NCI-H526 (cell line): ENCODE measurements at regions not wholly inside any gene's neighbourhood (a gene's known extent, or its start where the extent isn't known, plus 50 kb on each side); places are given as distances from the start of the nearest gene placed in this dataset.

ENCODE experiments used
- DNase-seq, 2 experiments: peaks; one replicate each; lab custom pipeline; 2025; lab: John Stamatoyannopoulos, UW

DNA sequence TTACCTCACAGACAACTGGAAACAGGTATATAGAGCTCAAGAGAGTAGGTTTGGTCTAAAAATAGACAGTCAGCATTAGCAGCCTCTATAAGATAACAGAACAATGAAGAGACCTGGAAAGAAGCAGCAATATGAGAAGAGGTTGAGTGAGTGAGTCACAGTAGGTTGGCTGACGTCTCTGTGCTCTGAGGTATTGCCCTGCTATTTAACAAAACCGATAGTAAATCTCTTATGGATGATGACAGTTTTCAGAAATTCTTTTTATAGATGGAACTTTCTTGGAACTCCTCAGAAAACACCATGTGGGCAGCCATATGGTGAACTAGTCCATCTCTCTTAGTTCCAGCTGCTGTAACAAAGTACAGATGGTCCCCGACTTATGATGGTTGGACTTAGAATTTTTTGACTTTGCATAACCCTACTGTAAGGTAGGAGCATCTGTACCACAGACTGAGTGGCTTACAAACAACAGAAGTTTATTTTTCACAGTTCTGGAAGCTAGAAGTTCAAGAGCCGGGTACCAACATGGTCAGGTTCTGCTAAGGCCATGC lies 123.5 kb downstream of the MBD2 start:
- DNase-seq, result no peak

DNA sequence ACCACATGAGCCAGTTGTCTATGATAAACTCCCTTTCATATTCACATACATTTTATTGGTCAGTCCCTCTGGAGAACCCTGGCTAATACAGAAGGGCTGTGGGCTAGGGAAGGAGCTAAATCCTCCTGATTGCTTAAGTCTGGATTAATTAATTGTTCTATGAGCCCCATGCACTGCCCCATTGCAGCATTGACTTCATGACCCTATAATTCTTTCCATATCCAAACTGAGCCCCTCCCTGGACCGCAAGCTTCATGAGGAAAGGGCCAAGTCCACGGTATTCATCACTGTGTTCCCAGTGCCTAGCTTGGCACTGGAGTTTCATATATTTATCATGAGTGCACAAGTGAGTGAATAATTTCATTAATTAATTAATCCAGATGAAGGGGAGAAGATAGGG lies 124.0 kb downstream of the MBD2 start:
- no peak for DNase-seq

DNA sequence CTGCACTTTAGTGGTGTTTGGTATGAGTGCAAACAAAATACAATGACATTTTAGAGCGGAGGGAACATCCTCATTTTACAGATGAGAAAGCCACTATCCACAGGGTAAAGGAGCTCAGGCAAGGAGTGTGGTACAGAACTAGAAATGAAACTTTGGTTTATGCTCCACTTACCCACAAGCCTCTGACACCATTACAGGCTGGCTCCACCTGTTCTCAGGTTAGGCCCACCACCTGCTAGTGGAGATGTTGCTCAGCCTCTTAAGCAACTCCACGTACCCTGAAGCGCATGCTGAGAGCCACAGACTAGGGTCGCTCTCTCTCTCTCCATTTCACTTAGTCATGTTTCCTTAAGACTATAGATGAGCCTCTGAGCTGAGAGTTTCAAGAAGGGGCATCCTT lies 130.0 kb downstream of the MBD2 start:
- DNase-seq, result no peak

DNA sequence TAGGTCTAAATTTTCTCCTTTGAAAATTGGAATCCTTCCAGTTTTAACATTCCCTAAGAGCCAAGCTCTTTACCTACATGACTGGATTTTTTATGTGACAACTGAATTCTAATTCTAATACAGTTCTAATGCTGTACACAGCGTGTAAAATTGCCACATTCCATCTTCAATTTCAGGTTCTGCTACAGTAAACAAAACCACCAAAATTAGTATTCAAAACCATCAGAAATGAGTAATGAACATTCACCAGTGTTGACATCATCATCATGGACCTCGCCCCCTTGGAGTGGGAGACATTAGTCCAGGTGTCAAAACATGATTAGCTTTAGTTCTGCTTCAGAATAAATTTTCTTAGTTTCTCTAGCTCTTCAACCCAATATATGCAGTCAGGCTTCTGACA lies 133.6 kb downstream of the MBD2 start:
- DNase-seq, result no peak

DNA sequence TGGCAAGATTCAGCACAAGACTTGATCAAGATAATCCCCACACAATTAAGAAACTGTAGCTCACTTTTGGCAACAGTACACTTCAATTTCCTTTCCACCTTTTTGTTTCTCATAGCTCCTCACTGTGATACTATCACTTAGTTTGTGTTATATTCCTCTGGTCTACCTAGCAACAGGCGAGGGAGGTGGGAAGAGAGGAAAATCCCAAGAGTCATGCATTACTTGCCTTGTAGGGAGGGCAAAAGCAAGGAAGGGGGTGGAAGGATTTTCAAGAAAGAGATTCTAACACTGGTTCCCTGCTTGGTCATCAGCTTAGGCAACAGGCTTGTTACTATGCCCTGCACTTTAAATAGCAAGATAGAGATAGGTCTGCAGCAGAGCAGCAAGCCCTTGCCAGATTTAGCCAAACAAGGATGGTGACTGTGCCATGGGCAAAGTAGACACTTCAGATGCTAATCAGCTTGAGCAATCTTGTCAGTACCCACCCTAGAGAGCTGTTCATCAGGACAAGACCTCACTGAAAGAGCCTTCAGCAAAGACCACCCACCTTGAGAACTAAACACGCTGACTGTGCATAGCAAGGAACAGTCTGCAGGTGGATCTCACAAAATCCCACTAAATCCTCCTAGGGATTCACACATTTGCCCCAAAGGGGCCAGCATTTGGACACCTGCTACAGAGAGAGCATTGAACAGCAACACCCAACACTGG lies 134.6 kb downstream of the MBD2 start:
- no peak for DNase-seq

- no peak for DNase-seq
Observed at GRCh38 chr18:54086863-54087262, 137.6 kb downstream of the MBD2 start.

GRCh38 chr18:54086046-54086802 lies 138.2 kb downstream of the MBD2 start:
- DNase-seq, result no peak

DNA sequence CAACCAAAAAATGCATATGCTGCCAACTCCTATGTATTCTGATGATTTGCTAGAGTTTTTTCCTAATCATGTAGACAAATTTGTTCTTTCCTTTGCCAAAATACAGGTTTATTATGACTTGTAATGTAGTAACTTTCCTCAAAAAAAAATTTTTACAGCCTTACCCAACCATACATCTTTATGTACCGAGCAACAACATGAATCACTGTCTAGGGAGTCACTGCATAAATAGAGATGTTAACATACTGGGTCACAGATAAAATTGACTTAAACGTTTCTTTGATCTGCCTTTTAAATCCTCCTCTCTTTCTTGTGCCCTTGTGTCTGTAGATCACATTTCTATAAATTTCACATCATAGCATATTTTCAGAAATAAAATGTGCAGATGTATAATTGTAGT lies 143.6 kb downstream of the MBD2 start:
- no peak for DNase-seq

DNA sequence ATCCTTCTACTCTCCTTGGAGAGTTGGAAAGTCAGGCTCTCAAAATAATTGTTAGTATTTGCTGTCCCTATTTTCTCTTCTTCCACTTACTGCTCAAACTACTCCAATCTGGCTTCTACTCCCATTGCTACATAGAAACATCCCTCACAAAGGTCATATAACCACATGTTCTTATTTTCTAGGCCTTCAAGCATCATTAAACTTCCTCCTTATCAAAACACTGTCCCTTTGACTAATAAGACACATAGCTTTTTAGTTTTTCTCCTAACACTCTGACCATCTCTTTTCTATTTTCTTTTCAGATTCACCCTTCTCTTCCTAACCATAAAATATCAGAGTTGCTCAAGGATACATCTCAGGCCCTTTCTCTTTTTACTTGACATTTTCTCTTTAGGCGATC lies 148.3 kb downstream of the MBD2 start:
- DNase-seq, result no peak

GRCh38 chr18:54075689-54076088 lies 148.8 kb downstream of the MBD2 start:
- no peak for DNase-seq

GRCh38 chr18:54069729-54070128 lies 154.7 kb downstream of the MBD2 start:
- no peak for DNase-seq

DNA sequence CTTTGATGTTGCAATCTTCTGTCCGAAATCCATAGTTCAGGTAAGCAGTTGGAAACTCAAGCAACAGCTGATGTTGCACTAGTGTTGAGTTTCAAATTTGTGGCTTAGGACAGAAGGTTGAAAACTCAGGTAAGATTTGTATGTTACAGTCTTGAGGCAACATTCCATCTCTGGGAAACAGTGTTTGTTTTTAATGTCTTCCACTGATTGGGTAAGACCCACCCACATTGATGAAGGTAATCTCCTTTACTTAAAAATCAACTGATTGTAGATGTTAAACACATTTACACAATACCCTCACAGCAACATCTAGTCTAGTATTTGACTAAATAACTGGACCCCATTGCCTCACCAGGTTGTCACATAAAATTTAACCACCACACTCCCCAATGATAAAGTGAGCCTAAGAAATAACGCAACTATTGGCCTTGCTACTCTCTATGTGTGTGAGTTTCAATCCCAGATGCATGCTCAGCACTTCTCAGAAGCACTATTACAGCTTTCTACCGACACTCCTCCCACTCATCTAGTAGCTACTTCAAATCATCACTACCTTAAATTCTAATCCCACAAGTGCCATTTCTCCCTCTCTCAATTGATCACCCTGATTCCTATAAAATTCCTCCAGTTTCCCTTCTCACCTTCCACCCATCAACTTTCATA lies 164.0 kb downstream of the MBD2 start:
- DNase-seq, result no peak

DNA sequence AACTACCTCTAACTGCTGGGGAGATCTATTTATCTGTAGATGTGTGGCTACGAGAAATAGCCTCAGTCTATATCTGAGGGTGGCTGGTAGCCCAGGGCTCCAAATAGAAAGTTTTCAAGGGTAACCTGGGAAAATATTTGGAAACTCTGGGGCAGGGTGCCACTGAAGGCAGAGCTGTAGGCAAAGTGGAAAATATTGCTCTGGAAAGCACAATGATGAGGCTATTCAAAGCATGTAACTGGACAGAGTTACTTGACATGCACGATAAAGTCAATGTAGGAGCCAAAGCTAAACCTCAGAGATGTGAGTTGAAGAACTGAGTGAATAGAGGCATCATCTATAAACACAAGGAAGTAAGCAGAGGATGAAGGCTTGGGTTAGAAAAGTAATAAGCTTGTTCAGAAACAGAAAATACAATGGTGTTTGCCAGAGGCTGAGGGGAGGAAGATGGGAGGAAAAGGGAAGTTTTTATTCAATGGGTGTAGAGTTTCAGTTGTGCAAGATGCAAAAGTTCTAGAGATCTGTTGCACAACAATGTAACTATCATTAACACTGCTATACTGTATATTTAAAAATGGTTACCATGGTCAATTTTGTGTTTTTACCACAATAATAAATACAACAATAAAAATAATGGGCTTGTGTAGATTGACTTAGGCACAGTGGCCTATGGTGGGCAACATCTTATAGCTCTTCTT lies 171.6 kb downstream of the MBD2 start:
- no peak for DNase-seq

DNA sequence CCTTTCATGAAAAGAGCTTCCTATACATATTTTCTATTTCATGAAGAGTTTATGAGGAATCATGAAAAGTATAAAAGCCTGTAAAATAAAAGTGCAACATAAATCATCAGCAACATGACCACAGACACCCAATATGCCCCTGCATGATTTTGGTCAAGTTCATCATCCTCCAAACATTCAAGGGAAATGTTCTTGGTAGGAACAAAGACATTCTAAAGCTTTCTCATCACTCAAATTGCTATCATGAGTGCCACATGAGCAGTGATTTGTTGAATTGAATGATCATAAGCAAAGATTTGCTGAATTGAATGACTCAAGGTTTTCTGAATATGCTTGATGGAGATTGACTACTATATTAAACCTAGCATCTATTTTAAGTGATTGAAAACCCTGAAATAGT lies 172.2 kb downstream of the MBD2 start:
- no peak for DNase-seq

DNA sequence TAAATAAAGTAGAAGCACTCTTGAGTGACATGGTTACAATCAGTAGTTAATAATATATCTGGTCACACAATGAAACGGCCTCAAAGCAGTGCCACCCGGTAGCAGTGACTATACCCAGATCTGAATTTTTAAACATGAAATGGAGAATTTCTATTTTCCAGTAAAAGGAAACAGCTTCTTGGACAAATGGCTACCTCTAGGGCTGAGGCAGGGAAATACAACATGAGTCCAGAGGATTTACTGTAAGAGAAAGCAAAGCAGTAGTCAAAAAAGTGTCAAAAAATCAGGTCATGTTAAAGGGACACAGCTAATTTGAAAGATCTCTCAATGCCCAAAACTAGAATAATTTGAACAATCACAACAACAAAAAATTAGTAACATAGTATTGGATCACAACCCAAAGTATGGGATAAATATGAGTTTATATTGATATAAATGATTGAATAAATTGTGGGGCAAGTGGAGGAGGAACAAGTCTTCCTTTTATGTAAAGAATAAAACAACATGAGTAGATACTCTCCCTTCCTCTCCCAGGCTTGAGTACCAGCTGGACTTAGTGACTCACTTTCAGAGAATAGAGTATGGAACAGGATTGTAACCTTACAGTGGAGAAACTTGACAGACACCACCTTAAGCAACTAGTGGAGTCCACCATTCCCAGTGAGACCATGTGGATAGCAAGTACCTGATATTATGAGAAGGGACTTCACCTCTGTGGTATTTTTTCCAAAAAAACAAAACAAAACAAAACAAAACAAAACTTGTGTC lies 180.8 kb downstream of the MBD2 start:
- no peak for DNase-seq

GRCh38 chr18:54035927-54036326 lies 188.5 kb downstream of the MBD2 start:
- DNase-seq, result no peak

GRCh38 chr18:54033052-54033451 lies 191.4 kb downstream of the MBD2 start:
- no peak for DNase-seq

- no peak for DNase-seq
Observed at GRCh38 chr18:54032412-54032811, 192.1 kb downstream of the MBD2 start.

DNA sequence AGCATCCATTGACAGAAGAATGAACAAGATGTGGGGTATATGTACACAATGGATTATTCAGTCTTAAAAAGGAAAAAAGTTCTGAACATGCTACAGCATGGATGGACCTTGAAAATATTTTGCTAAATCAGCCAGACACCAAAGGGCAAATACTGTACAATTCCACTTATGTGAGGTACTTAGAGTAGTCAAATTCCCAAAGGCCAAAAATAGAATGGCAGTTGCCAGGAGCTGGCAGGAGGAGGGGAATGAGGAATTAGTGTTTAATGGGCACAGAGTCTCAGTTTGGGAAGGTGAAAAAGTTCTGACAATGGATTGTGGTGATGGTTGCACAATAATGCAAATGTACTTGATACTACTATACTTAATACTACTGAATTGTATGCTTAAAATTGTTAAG lies 193.2 kb downstream of the MBD2 start:
- DNase-seq, result peak in 1 of 2 experiments; percentile 4

GRCh38 chr18:54030434-54030833 lies 194.0 kb downstream of the MBD2 start:
- DNase-seq, result no peak

GRCh38 chr18:54023471-54023870 lies 201.0 kb downstream of the MBD2 start:
- no peak for DNase-seq

GRCh38 chr18:54020966-54021365 lies 203.5 kb downstream of the MBD2 start:
- no peak for DNase-seq
